Panc1 (cell line): ENCODE measurements at regions not wholly inside any gene's neighbourhood (a gene's known extent, or its start where the extent isn't known, plus 50 kb on each side); places are given as distances from the start of the nearest gene placed in this dataset.
"Not testable (repeated sequence)": the region's sequence is repeated elsewhere in the genome, so short reads cannot be mapped to it uniquely, and the experiment has no call there.

Source experiments
- ATAC-seq: fragments of 200-7000 bp; cut with Tn5 transposase; 2 replicates; pipeline ENCODE4 v1.9.1; 2020; ENCODE audit warnings: mild to moderate bottlenecking, moderate library complexity
- BruUV-seq: library from RNA; stranded (reverse); fragments of 400-500 nt; replicated peaks from 2 replicates; lab custom pipeline; 2021; lab: Mats Ljungman, UMichigan
- CTCF ChIA-PET: fragments of 300-600 bp; sonication (Branson Sonifier 250); formaldehyde crosslinking; loops from one replicate; lab custom pipeline; 2022; ENCODE audit warnings: antibody characterized with exemption; lab: Charles Lee
- POLR2A ChIA-PET: fragments of 300-600 bp; sonication (Branson Sonifier 250); formaldehyde crosslinking; loops from one replicate; lab custom pipeline; 2022; ENCODE audit warnings: antibody characterized with exemption; lab: Charles Lee
- DNase-seq: peaks from one replicate; pipeline ENCODE4 v3.0.0-alpha.2; 2010; ENCODE audit warnings: low read depth, low spot score
- H3K27ac ChIP-seq: 2 replicates; pipeline ENCODE4 v1.5.1; 2011; ENCODE audit warnings: mild to moderate bottlenecking, low read length, inconsistent platforms
- H3K27me3 ChIP-seq: fragments of 200-500 bp; sonication (Bioruptor generic); 2 replicates; pipeline ENCODE4 v1.6.0; 2014; ENCODE audit warnings: low read length, inconsistent platforms; ENCODE audit not compliant: control insufficient read depth, insufficient read depth
- H3K36me3 ChIP-seq: fragments of 200-500 bp; sonication (Bioruptor generic); 2 replicates; pipeline ENCODE4 v1.5.1; 2014; ENCODE audit warnings: inconsistent platforms, mild to moderate bottlenecking, low read length, moderate library complexity; ENCODE audit not compliant: control insufficient read depth, insufficient read depth
- H3K4me1 ChIP-seq: 2 replicates; pipeline ENCODE4 v1.5.1; 2011; ENCODE audit warnings: inconsistent platforms, mild to moderate bottlenecking, low read length, moderate library complexity; ENCODE audit not compliant: control insufficient read depth, insufficient read depth
- H3K4me3 ChIP-seq, 2 experiments: 2 replicates each; pipeline ENCODE4 v1.5.1; 2011 to 2012; ENCODE audit warnings: low read depth in 2 of 2, low read length in 2 of 2, mild to moderate bottlenecking in 2 of 2, inconsistent platforms in 1 of 2, moderate library complexity in 1 of 2
- H3K9me3 ChIP-seq: fragments of 200-500 bp; sonication (Bioruptor generic); 2 replicates; pipeline ENCODE4 v1.5.1; 2014; ENCODE audit warnings: low read depth, mild to moderate bottlenecking, inconsistent platforms, low read length, moderate library complexity; ENCODE audit not compliant: control insufficient read depth, insufficient read depth
- CTCF ChIP-seq: fragments of 450-650 bp; IDR thresholded peaks from 2 replicates; pipeline ENCODE4 v1.5.1; 2017; ENCODE audit warnings: mild to moderate bottlenecking
- POLR2AphosphoS5 ChIP-seq: IDR thresholded peaks from 2 replicates; pipeline ENCODE4 v1.6.1; 2012; ENCODE audit warnings: mild to moderate bottlenecking, low read depth, low read length, moderate library complexity
- REST ChIP-seq, 2 experiments: IDR thresholded peaks; 2 replicates each; pipeline ENCODE4 v1.6.1; 2011 to 2012; ENCODE audit warnings: low read depth in 2 of 2, control low read depth in 1 of 2, low read length in 1 of 2, mild to moderate bottlenecking in 1 of 2, moderate library complexity in 1 of 2; ENCODE audit not compliant: insufficient read depth in 1 of 2
- SIN3A ChIP-seq: IDR thresholded peaks from 2 replicates; pipeline ENCODE4 v1.6.1; 2012; ENCODE audit warnings: low read depth, mild to moderate bottlenecking, low read length, moderate library complexity, borderline replicate concordance; ENCODE audit not compliant: insufficient read depth
- TCF7L2 ChIP-seq: IDR thresholded peaks from 2 replicates; pipeline ENCODE4 v1.6.1; 2011; ENCODE audit warnings: mild to moderate bottlenecking, low read depth, low read length, inconsistent platforms
- in situ Hi-C: cut with HindIII; loops from 2 replicates; pipeline ENCODE4 v1.10.0; 2016; ENCODE audit warnings: low sequenced_read_pairs, low pct_unique_long_range_greater_than_20kb
- intact Hi-C: fragments of 100-400 bp; cut with micrococcal nuclease; formaldehyde crosslinking; loops from one replicate; pipeline ENCODE4 v1.10.0; 2022; ENCODE audit not compliant: unreplicated experiment

GRCh38 chr9:87387351-87388011 is 110.2 kb upstream of the DAPK1 start:
- in situ Hi-C loops (no loop called here), intact Hi-C loops (no loop called here)
- no peak overlapping the region for H3K4me3 ChIP-seq
- H3K27ac ChIP-seq = no peak overlapping the region
- BruUV-seq = no TSS peak
- no peaks in the 10 kb centered on the region for H3K9me3 ChIP-seq
- no peak for DNase-seq
- no peak for ATAC-seq
- H3K4me1 ChIP-seq = no peaks in the 10 kb centered on the region
- TF ChIP-seq SIN3A (no peak), REST (IDR thresholded peaks at IDR 0.05; ENCODE audit: insufficient read depth in 1 of 2, low read depth in 2 of 2, low read length in 1 of 2) (no peak), CTCF (no peak), TCF7L2 (no peak), POLR2AphosphoS5 (no peak)
- POLR2A ChIA-PET = interaction anchor here (0.7 kb wide), 1 partner anchor 12 kb away, joined by 10 read pairs; no protein-coding TSS in a partner anchor
- H3K36me3 ChIP-seq = no peaks in the 10 kb centered on the region
- CTCF ChIA-PET = interaction anchor here (0.6 kb wide), 3 partner anchors 11 to 439 kb away, joined by 3 to 5 read pairs (median 3); no protein-coding TSS in a partner anchor
- no peaks in the 10 kb centered on the region for H3K27me3 ChIP-seq

DNA sequence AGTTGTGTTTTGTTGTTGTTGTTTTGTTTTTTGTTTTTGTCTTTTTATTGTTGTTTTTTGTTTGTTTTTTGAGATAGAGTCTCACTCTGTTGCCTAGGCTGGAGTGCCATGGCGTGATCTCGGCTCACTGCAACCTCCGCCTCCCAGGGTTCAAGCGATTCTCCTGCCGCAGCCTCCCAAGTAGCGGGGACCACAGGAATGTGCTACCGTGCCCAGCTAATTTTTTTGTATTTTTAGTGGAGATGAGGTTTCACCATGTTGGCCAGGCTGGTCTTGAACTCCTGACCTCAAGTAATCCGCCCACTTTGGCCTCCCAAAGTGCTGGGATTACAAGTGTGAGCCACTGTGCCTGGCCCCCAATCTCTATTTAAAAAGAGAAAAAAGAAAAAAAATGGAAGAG is 109.0 kb upstream of the DAPK1 start:
- H3K9me3 ChIP-seq, H3K27me3 ChIP-seq, H3K36me3 ChIP-seq, H3K4me3 ChIP-seq, POLR2A ChIA-PET, H3K4me1 ChIP-seq, in situ Hi-C loops, H3K27ac ChIP-seq, DNase-seq, ATAC-seq, BruUV-seq, CTCF ChIA-PET, intact Hi-C loops: not testable (repeated sequence)

GRCh38 chr9:87389936-87390335 is 107.7 kb upstream of the DAPK1 start:
- Histone ChIP-seq H3K36me3 (no peaks in the 10 kb centered on the region), H3K9me3 (no peaks in the 10 kb centered on the region), H3K27me3 (no peaks in the 10 kb centered on the region), H3K4me1 (no peaks in the 10 kb centered on the region), H3K27ac (no peak overlapping the region), H3K4me3 (no peak overlapping the region)
- DNase-seq (no peak), ATAC-seq (no peak)
- BruUV-seq = no TSS peak
- POLR2A ChIA-PET = no interaction called here
- CTCF ChIA-PET = no interaction called here
- in situ Hi-C loops (no loop called here), intact Hi-C loops (loop anchor here (10.0 kb wide), 1 partner anchor 65 kb away; no protein-coding TSS in a partner anchor)
- TF ChIP-seq CTCF (no peak), TCF7L2 (no peak), SIN3A (no peak), REST (IDR thresholded peaks at IDR 0.05; ENCODE audit: insufficient read depth in 1 of 2, low read depth in 2 of 2, low read length in 1 of 2) (no peak), POLR2AphosphoS5 (no peak)
